GM12878 (cell line): ENCODE measurements at regions not wholly inside any gene's neighbourhood (a gene's known extent, or its start where the extent isn't known, plus 50 kb on each side); places are given as distances from the start of the nearest gene placed in this dataset.

Source experiments
- ATAC-seq: fragments of 200-7000 bp; cut with Tn5 transposase; 3 replicates; pipeline ENCODE4 v1.9.1; 2020; ENCODE audit warnings: mild to moderate bottlenecking, moderate library complexity
- BruUV-seq: library from RNA; stranded (reverse); fragments of 400-500 nt; replicated peaks from 2 replicates; lab custom pipeline; 2021; lab: Mats Ljungman, UMichigan
- CTCF ChIA-PET: fragments of 300-600 bp; sonication (Branson Sonifier 250); formaldehyde crosslinking; extraction: SDS; loops from one replicate; lab custom pipeline; 2021; ENCODE audit warnings: inconsistent platforms; lab: Yijun Ruan, JAX
- POLR2A ChIA-PET: fragments of 350-600 bp; formaldehyde crosslinking; extraction: SDS; loops from one replicate; lab custom pipeline; 2021; ENCODE audit warnings: inconsistent platforms; lab: Charles Lee
- RAD21 ChIA-PET: fragments of 300-600 bp; sonication (Branson Sonifier 250); formaldehyde crosslinking; loops from one replicate; lab custom pipeline; 2023; ENCODE audit warnings: antibody characterized with exemption; ENCODE audit not compliant: unreplicated experiment; lab: Charles Lee
- SMC1A ChIA-PET: fragments of 300-600 bp; sonication (Branson Sonifier 250); formaldehyde crosslinking; loops from one replicate; lab custom pipeline; 2023; ENCODE audit not compliant: unreplicated experiment, uncharacterized antibody; lab: Charles Lee
- DNase-seq: peaks from one replicate; pipeline ENCODE4 v3.0.0-alpha.2; 2011; ENCODE audit warnings: low read depth, low spot score
- FAIRE-seq: peaks from 3 replicates; lab custom pipeline; 2011; peaks lifted over from hg19 to GRCh38; lab: Jason Lieb, UNC
- H2AFZ ChIP-seq: 2 replicates; pipeline ENCODE4 v1.6.0; 2011; ENCODE audit warnings: low read depth, low read length, control low read depth; ENCODE audit not compliant: control insufficient read depth
- H3K27ac ChIP-seq: 2 replicates; pipeline ENCODE4 v1.5.1; 2011; ENCODE audit warnings: control low read depth; ENCODE audit not compliant: control insufficient read depth, insufficient read depth
- H3K27me3 ChIP-seq, 2 experiments: replicated peaks in 1 of 2; 2 replicates each; pipeline versions ENCODE4 v1.6.0 to v1.6.1; 2011; ENCODE audit warnings: low read length in 1 of 2; ENCODE audit not compliant: control insufficient read depth in 2 of 2, insufficient read depth in 2 of 2
- H3K36me3 ChIP-seq, 2 experiments: 2 replicates each; pipeline ENCODE4 v1.5.1; 2011; ENCODE audit warnings: low read length in 1 of 2; ENCODE audit not compliant: control insufficient read depth in 2 of 2, insufficient read depth in 2 of 2
- H3K4me1 ChIP-seq: 2 replicates; pipeline ENCODE4 v1.6.1; 2011; ENCODE audit warnings: mild to moderate bottlenecking, low read length, moderate library complexity, mixed read lengths; ENCODE audit not compliant: control insufficient read depth, insufficient read depth
- H3K4me2 ChIP-seq: 2 replicates; pipeline ENCODE4 v1.6.0; 2011; ENCODE audit warnings: control low read depth; ENCODE audit not compliant: control insufficient read depth, insufficient read depth
- H3K4me3 ChIP-seq: fragments of 200-600 bp; sonication (generic); 2 replicates; pipeline ENCODE4 v1.5.1; 2016
- H3K79me2 ChIP-seq: 2 replicates; pipeline ENCODE4 v1.6.0; 2011; ENCODE audit warnings: low read length; ENCODE audit not compliant: control insufficient read depth, insufficient read depth
- H3K9ac ChIP-seq: 2 replicates; pipeline ENCODE4 v1.8.0; 2011; ENCODE audit warnings: low read length, control low read depth, mixed read lengths; ENCODE audit not compliant: control insufficient read depth, insufficient read depth
- H3K9me3 ChIP-seq: replicated peaks from 3 replicates; pipeline ENCODE4 v1.5.1; 2011; ENCODE audit warnings: mild to moderate bottlenecking, low read length; ENCODE audit not compliant: control insufficient read depth, insufficient read depth
- H4K20me1 ChIP-seq: 2 replicates; pipeline ENCODE4 v1.6.0; 2011; ENCODE audit not compliant: control insufficient read depth, insufficient read depth
- IKZF2 ChIP-seq, 2 experiments: fragments of 450-650 bp; IDR thresholded peaks; 2 replicates each; pipeline ENCODE4 v1.6.1; 2017; ENCODE audit warnings: mild to moderate bottlenecking in 2 of 2, moderate library complexity in 2 of 2
- NFYA ChIP-seq: IDR thresholded peaks from 2 replicates; pipeline ENCODE4 v1.6.1; 2011; ENCODE audit warnings: low read depth, mild to moderate bottlenecking, low read length, improper control_type of control experiment, borderline replicate concordance
- RB1 ChIP-seq: fragments of 450-650 bp; formaldehyde crosslinking; IDR thresholded peaks from 2 replicates; pipeline ENCODE4 v1.6.1; 2017; ENCODE audit warnings: mild to moderate bottlenecking, borderline replicate concordance
- RCOR1 ChIP-seq: conservative IDR thresholded peaks from 2 replicates; pipeline ENCODE4 v1.6.1; 2012; ENCODE audit warnings: low read depth, low read length, improper control_type of control experiment
- SMC3 ChIP-seq: IDR thresholded peaks from 2 replicates; pipeline ENCODE4 v1.6.1; 2011; ENCODE audit warnings: low read length, improper control_type of control experiment, borderline replicate concordance
- WRNIP1 ChIP-seq: IDR thresholded peaks from 2 replicates; pipeline ENCODE4 v1.6.1; 2011; ENCODE audit warnings: low read depth, low read length, improper control_type of control experiment, borderline replicate concordance
- ZNF384 ChIP-seq: IDR thresholded peaks from 2 replicates; pipeline ENCODE4 v1.6.1; 2012; ENCODE audit warnings: low read depth, mild to moderate bottlenecking, low read length, improper control_type of control experiment, borderline replicate concordance
- ZSCAN29 ChIP-seq: fragments of 450-650 bp; IDR thresholded peaks from 2 replicates; pipeline ENCODE4 v1.6.1; 2017; ENCODE audit warnings: mild to moderate bottlenecking, moderate library complexity
- WGBS: methylation state at CpG from one replicate; pipeline ENCODE4 v1.1.6; 2016; ENCODE audit warnings: low lambda C conversion rate; ENCODE audit not compliant: insufficient replicate concordance, insufficient coverage; ENCODE audit errors: missing lambda C conversion rate; 5-methylcytosine and 5-hydroxymethylcytosine counted together
- in situ Hi-C: fragments of 300-500 bp; cut with MboI; formaldehyde crosslinking; loops from 9 replicates; pipeline ENCODE4 v1.14.3; 2018; ENCODE audit warnings: mixed read lengths
- intact Hi-C: fragments of 100-400 bp; cut with micrococcal nuclease; formaldehyde crosslinking; loops from one replicate; pipeline ENCODE4 v1.14.2; 2022; ENCODE audit not compliant: unreplicated experiment
- TF ChIP-seq, protein P1 (sequence below), 3 experiments: IDR thresholded peaks in 2 of 3; conservative IDR thresholded peaks in 1 of 3; 2 replicates each; pipeline ENCODE4 v1.5.1; 2011; ENCODE audit warnings: low read depth in 3 of 3, low read length in 3 of 3, mild to moderate bottlenecking in 3 of 3, control low read depth in 2 of 3, moderate library complexity in 2 of 3, inconsistent platforms in 1 of 3, mixed read lengths in 1 of 3; ENCODE audit not compliant: control insufficient read depth in 2 of 3, insufficient read depth in 1 of 3; ENCODE audit errors: extremely low read depth in 1 of 3
- TF ChIP-seq, protein P2 (sequence below): fragments of 450-650 bp; IDR thresholded peaks from 2 replicates; pipeline ENCODE4 v1.6.1; 2017; ENCODE audit warnings: low read depth, mild to moderate bottlenecking, moderate library complexity
- TF ChIP-seq, protein P3 (sequence below): fragments of 450-650 bp; IDR thresholded peaks from 2 replicates; pipeline ENCODE4 v1.6.1; 2017; ENCODE audit warnings: antibody characterized with exemption, mild to moderate bottlenecking, moderate library complexity
- TF ChIP-seq, protein P4 (sequence below): IDR thresholded peaks from 2 replicates; pipeline ENCODE4 v1.6.1; 2012; ENCODE audit warnings: mild to moderate bottlenecking, low read depth, low read length

DNA sequence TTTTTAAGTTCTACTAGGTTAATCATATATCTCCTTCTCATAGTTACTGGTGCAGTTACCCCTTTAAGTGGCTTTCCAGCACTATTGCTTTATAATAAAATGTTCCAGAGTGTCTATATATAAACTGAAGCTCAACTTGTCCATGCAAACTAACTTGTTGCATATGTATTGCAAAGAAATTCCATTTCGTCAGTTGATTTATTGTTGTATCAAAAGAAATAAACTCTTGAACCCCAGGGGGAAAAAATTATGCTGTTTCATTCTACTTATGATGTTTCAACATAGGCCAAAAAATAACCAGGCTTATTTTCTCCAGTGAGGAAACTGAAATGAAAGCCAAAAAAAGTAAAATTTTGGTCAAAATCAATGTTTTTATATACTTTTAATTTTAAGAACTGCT lies 491.9 kb downstream of the NR4A2 start (continued):
- TF ChIP-seq, protein P1, sequence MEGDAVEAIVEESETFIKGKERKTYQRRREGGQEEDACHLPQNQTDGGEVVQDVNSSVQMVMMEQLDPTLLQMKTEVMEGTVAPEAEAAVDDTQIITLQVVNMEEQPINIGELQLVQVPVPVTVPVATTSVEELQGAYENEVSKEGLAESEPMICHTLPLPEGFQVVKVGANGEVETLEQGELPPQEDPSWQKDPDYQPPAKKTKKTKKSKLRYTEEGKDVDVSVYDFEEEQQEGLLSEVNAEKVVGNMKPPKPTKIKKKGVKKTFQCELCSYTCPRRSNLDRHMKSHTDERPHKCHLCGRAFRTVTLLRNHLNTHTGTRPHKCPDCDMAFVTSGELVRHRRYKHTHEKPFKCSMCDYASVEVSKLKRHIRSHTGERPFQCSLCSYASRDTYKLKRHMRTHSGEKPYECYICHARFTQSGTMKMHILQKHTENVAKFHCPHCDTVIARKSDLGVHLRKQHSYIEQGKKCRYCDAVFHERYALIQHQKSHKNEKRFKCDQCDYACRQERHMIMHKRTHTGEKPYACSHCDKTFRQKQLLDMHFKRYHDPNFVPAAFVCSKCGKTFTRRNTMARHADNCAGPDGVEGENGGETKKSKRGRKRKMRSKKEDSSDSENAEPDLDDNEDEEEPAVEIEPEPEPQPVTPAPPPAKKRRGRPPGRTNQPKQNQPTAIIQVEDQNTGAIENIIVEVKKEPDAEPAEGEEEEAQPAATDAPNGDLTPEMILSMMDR (IDR thresholded peaks at IDR 0.05 in 2 of 3, conservative IDR thresholded peaks at IDR 0.05 in 1 of 3; ENCODE audit: control insufficient read depth in 2 of 3, extremely low read depth in 1 of 3, insufficient read depth in 1 of 3, low read depth in 3 of 3, low read length in 3 of 3) = no peak
- TF ChIP-seq ZSCAN29 (no peak), RB1 (no peak)
- TF ChIP-seq, protein P2, sequence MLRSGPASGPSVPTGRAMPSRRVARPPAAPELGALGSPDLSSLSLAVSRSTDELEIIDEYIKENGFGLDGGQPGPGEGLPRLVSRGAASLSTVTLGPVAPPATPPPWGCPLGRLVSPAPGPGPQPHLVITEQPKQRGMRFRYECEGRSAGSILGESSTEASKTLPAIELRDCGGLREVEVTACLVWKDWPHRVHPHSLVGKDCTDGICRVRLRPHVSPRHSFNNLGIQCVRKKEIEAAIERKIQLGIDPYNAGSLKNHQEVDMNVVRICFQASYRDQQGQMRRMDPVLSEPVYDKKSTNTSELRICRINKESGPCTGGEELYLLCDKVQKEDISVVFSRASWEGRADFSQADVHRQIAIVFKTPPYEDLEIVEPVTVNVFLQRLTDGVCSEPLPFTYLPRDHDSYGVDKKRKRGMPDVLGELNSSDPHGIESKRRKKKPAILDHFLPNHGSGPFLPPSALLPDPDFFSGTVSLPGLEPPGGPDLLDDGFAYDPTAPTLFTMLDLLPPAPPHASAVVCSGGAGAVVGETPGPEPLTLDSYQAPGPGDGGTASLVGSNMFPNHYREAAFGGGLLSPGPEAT = no peak

DNA sequence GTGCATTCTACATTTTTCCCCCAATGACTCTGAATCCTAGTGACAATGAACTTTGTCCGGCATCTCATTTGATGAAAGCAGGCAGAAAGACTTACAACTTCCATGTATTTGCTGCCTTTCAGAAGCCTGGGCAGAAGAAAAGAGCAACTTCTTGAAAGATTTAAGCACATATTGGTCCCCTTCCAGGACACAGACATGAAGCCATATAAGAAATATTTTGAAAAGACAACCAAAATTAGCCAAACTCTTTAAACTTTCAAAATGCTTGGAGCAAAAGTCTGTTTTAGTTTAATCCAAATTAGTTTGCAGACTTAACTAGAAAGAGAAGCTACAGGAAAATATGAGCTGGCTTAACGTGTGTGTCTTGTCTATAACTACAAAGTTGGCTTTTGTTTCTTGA lies 492.5 kb downstream of the NR4A2 start:
- H3K79me2 ChIP-seq = no peaks in the 10 kb centered on the region
- intact Hi-C loops = no loop called here
- H3K9ac ChIP-seq = no peak overlapping the region
- ChIA-PET POLR2A (no interaction called here), RAD21 (interaction anchor here (2.0 kb wide), 1 partner anchor 24 kb away, joined by 4 read pairs; no protein-coding TSS in a partner anchor), CTCF (interaction anchor here (1.0 to 1.7 kb wide), 2 partner anchors 26 to 185 kb away, joined by 3 read pairs; no protein-coding TSS in a partner anchor), SMC1A (no interaction called here)
- no peaks in the 10 kb centered on the region for H3K9me3 ChIP-seq
- H3K4me1 ChIP-seq = no peaks in the 10 kb centered on the region
- H3K4me2 ChIP-seq = no peak overlapping the region
- FAIRE-seq (no peak), DNase-seq (no peak), ATAC-seq (no peak)
- WGBS = 45% methylated on average over 2 of the region's 2 CpGs
- no peak overlapping the region for H3K27ac ChIP-seq
- H4K20me1 ChIP-seq = no peaks in the 10 kb centered on the region
- H2AFZ ChIP-seq = no peak overlapping the region
- H3K36me3 ChIP-seq = no peaks in the 10 kb centered on the region
- no TSS peak for BruUV-seq
- no peaks in the 10 kb centered on the region; a peak in 1 of 4 replicates for H3K27me3 ChIP-seq
- in situ Hi-C loops = no loop called here
- H3K4me3 ChIP-seq = no peak overlapping the region
- TF ChIP-seq WRNIP1 = no peak
- TF ChIP-seq, protein P3, sequence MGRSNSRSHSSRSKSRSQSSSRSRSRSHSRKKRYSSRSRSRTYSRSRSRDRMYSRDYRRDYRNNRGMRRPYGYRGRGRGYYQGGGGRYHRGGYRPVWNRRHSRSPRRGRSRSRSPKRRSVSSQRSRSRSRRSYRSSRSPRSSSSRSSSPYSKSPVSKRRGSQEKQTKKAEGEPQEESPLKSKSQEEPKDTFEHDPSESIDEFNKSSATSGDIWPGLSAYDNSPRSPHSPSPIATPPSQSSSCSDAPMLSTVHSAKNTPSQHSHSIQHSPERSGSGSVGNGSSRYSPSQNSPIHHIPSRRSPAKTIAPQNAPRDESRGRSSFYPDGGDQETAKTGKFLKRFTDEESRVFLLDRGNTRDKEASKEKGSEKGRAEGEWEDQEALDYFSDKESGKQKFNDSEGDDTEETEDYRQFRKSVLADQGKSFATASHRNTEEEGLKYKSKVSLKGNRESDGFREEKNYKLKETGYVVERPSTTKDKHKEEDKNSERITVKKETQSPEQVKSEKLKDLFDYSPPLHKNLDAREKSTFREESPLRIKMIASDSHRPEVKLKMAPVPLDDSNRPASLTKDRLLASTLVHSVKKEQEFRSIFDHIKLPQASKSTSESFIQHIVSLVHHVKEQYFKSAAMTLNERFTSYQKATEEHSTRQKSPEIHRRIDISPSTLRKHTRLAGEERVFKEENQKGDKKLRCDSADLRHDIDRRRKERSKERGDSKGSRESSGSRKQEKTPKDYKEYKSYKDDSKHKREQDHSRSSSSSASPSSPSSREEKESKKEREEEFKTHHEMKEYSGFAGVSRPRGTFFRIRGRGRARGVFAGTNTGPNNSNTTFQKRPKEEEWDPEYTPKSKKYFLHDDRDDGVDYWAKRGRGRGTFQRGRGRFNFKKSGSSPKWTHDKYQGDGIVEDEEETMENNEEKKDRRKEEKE = no peak
- TF ChIP-seq SMC3 = no peak
- TF ChIP-seq RCOR1 = no peak
- no peak for TF ChIP-seq IKZF2 (IDR thresholded peaks at IDR 0.05)
- no peak for TF ChIP-seq NFYA
- no peak for TF ChIP-seq ZNF384
- TF ChIP-seq, protein P4, sequence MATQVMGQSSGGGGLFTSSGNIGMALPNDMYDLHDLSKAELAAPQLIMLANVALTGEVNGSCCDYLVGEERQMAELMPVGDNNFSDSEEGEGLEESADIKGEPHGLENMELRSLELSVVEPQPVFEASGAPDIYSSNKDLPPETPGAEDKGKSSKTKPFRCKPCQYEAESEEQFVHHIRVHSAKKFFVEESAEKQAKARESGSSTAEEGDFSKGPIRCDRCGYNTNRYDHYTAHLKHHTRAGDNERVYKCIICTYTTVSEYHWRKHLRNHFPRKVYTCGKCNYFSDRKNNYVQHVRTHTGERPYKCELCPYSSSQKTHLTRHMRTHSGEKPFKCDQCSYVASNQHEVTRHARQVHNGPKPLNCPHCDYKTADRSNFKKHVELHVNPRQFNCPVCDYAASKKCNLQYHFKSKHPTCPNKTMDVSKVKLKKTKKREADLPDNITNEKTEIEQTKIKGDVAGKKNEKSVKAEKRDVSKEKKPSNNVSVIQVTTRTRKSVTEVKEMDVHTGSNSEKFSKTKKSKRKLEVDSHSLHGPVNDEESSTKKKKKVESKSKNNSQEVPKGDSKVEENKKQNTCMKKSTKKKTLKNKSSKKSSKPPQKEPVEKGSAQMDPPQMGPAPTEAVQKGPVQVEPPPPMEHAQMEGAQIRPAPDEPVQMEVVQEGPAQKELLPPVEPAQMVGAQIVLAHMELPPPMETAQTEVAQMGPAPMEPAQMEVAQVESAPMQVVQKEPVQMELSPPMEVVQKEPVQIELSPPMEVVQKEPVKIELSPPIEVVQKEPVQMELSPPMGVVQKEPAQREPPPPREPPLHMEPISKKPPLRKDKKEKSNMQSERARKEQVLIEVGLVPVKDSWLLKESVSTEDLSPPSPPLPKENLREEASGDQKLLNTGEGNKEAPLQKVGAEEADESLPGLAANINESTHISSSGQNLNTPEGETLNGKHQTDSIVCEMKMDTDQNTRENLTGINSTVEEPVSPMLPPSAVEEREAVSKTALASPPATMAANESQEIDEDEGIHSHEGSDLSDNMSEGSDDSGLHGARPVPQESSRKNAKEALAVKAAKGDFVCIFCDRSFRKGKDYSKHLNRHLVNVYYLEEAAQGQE = no peak
